T-helper 2 cell (primary cell): ENCODE measurements at regions not wholly inside any gene's neighbourhood (a gene's known extent, or its start where the extent isn't known, plus 50 kb on each side); places are given as distances from the start of the nearest gene placed in this dataset.

Experiments used
- DNase-seq, 5 experiments: peaks; one replicate each; pipeline versions ENCODE4 v3.0.0 to v3.0.0-alpha.2; 2012 to 2022

- DNase-seq, result no peak
These were observed 78.6 kb downstream of the ZIC5 start for GRCh38 chr13:99892866-99893504.

- DNase-seq, result no peak
These were observed 79.4 kb downstream of the ZIC5 start for GRCh38 chr13:99892196-99892613.

DNA sequence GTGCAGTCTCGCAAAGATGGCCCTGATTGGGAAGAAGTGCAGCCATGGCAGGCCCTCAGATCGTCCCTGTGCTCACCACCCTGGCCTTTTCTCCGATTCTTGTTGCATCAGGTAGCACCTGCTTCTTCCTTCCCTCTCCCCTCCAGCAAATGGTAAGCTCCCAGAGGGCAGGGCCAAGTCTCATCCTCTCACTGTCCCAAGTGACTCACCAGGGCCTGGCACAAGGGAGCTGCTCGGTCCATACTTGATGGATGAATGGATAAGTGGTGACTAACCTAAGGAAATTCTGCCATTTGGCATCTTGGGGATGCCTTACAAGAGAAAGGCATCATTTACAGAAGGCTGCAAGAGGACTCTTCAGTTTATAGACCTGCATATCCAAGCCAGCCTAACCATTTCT is 84.9 kb downstream of the ZIC5 start:
- no peak for DNase-seq

DNA sequence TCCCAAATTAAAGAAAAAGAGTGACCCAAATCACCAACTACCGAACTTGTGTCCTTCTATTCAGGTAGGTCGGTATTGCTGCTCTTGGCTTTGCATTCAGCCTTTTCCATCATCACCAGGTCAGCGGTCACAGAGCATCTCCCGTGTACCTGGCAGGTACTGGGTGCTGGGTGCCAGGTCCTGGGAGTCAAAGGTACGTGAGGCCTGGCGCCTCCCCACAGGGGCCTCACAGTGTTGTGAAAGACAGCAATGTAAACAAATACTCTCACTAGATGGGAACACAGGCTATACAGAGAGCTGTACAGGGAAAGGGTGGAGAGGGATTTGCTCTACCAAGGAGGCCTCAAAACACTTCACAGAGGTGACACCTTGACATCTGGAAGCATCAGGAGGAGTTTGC is 86.7 kb downstream of the ZIC5 start:
- no peak for DNase-seq

DNA sequence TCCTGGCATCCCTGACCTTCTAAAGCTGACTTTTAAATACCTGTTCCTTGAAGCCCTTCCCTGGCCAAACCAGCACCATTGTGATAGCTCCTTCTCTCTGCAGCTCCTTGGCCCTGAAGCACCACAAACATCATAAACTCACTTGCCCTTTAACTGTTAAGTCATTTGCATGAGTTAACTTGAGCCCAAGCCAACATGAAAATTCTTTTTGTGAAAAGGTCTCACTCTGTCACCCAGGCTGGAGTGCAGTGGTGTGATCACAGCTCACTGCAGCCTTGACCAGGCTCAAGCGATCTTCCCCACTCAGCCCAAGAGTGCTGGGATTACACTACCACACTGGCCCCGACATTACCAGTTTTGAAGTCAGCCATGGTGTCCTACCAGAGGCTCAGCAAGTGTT is 87.8 kb downstream of the ZIC5 start:
- DNase-seq, result no peak

- no peak for DNase-seq
These were observed 92.5 kb downstream of the ZIC5 start for GRCh38 chr13:99878921-99879610.

DNA sequence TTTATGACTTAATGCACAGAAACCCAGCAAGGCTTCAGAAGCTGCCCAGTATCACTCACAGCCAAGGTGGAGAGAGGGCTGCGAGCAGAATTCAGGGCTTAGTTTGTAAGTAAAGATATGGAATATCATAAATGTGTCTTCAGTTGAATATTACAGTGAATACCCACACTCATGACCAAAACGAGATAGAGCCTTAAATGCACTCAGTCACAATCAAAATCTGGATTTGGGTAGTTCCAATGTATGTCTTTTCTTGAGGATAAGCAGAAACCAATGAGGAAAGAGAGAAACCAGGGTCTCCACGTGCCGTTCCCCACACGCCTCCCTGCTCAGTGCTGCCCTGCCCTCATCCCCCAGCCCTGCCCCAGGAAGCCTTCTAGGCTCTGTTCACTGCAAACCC is 94.9 kb downstream of the ZIC5 start:
- no peak for DNase-seq

DNA sequence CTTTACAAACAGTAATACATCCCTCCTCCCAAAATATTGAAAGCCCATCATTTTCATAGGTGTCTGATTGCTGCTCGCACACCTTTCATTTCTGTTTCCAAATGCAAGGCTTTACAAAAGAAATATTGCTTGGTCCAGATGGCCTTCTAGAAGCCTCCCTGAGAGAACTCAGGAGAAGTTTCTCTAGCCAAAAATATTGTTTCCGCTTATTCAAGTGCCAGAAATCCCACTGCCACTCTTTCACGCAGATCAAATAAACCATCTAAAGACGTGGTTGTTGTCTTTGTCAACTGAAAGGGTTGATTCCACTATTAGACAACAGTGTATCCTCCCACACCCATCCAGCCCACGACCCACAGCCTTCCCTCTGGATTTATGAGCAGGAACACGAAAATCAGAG is 96.2 kb downstream of the ZIC5 start:
- no peak for DNase-seq

- DNase-seq, result no peak
These were observed 97.6 kb downstream of the ZIC5 start for GRCh38 chr13:99873832-99874430.

GRCh38 chr13:99873141-99873540 is 98.4 kb downstream of the ZIC5 start:
- no peak for DNase-seq

DNA sequence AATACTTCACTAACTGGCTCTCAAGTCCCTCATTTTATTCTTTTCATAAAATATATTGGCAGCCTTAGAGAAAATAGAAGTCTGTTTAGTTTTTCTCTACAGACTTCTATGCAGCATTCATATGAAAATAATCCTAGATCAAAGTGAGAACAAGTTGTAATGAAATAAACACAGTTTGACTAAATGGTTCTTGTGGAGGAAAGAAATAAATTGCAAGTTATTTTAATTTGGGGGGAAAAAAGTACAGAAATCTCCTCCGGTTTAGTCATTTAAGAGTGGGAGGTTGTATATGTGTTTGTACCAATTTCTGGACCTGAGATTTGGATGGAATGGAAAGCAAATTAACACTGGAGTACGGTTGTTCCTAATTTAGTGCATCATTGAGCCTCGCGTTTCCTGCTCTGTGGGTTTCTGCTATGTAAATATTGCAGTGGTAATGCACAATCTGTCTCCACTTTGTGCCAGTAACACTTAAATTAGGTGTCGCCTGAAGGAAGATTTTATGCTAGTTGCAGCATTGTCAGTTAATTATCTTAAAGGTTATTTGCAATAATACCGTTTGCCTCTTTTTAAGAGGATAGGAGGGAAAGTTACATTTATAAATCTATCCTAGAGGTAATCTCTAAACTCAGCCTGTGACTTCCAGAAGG is 100.2 kb downstream of the ZIC5 start:
- no peak for DNase-seq

GRCh38 chr13:99870541-99870940 is 101.0 kb downstream of the ZIC5 start:
- no peak for DNase-seq

- DNase-seq, result no peak
These were observed 101.7 kb downstream of the ZIC5 start for GRCh38 chr13:99869830-99870229.

- no peak for DNase-seq
These were observed 102.8 kb downstream of the ZIC5 start for GRCh38 chr13:99868767-99869166.

- no peak for DNase-seq
These were observed 103.9 kb downstream of the ZIC5 start for GRCh38 chr13:99867535-99868257.

- DNase-seq, result no peak
These were observed 104.8 kb downstream of the ZIC5 start for GRCh38 chr13:99866781-99867180.

DNA sequence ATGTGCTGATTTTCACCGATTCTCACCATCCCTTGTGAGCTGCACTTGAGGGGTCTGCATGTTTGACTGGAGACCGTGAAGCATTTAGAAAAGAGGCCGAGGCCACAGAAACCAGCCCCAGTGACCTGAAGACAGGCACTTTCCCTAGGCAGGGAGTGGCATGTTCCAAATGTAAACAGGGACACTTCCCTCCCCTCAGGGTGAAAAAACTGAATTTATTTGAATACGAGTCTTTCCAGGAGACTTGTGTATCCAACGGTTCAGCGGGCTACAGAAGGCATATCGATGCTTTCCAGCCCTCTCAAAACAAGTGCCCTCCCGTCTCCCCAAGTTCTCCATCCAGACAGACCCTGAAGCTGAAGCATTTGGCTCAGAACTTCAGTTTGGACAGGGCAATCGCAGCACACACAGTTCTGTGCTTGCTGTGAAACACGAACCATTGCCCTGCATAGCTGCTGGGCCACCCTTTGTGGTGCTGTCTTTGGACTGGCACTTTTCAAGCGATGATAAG is 106.1 kb downstream of the ZIC5 start:
- no peak for DNase-seq

DNA sequence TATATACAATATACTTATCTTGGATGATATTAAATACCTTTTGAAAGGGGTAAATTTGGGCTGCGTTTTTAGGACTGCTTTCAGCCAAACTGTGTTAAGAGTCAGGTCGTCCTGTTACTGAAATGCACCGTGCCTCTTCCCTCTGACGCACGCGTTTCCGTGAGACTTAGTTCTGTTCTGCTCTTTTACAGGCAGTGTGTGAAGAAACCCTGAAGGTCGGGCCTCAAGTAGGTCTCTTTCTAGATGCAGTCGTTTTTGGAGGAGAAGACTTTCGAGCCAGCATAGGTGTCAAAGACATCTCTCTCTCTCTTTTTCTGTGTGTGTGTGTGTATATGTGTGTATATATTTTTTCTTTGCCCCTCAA is 107.0 kb downstream of the ZIC5 start:
- no peak for DNase-seq

GRCh38 chr13:99863789-99864626 is 107.6 kb downstream of the ZIC5 start:
- no peak for DNase-seq

GRCh38 chr13:99862244-99862643 is 109.3 kb downstream of the ZIC5 start:
- DNase-seq, result no peak

DNA sequence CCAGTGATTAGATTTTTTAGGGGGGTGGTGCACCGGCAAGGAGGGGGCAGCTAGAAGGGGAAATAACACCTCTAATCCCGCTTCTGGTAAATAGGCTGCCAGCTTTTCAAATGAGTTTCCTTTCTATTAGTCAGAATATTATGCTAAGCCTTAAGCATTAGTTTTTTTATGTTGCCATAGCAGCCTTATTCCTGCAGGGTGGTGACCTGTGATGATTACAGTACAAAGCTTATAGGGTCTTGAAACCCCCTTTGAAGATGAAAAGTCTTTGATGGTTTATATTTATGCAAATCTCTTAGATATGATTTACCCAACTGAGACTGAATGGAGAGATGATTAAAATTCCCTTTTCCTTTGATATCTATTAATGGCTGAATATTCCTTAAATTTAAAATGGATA is 109.8 kb downstream of the ZIC5 start:
- DNase-seq, result no peak

- DNase-seq, result no peak
These were observed 110.8 kb downstream of the ZIC5 start for GRCh38 chr13:99860745-99861144.
